ENCODE measurements at regions not wholly inside any gene's neighbourhood (a gene's known extent, or its start where the extent isn't known, plus 50 kb on each side); places are given as distances from the start of the nearest gene placed in this dataset.

DNA sequence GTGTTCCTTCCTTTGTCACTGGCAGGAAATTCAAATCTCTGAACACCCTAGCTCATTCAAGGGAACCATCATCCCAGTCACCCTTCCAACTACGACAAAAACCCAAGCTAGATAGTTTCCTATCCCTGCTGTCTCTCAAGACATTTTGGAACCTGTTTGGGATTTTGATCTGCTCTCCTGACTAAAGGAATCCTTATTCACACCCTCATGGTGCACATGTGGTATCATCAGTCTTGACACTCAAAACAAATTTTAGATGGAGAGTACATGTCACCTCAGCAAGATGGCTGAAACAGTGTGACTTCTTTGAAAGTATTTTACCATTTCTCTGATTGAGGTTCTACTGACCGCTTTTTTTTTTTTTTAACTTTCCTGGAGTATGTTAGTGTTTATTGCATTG, 234.3 kb upstream of the TMEM229A start:
- TF ChIP-seq CTCF (IDR thresholded peaks at IDR 0.05) (no peak), EP300 (IDR thresholded peaks at IDR 0.05) (no peak), POLR2A (IDR thresholded peaks at IDR 0.05) (no peak)
- Histone ChIP-seq H3K27ac (no peak overlapping the region), H3K4me1 (ENCODE audit: insufficient read depth) (no peaks in the 10 kb centered on the region), H3K36me3 (no peaks in the 10 kb centered on the region), H3K4me3 (no peak overlapping the region), H3K27me3 (no peaks in the 10 kb centered on the region), H3K9me3 (no peaks in the 10 kb centered on the region)
- intact Hi-C loops (cut with DNase I), result no loop called here
- WGBS, 3 donors, result 87 to 90% (median 87%) methylated on average over 2 of the region's 2 CpGs
- DNase-seq, result no peak

DNA sequence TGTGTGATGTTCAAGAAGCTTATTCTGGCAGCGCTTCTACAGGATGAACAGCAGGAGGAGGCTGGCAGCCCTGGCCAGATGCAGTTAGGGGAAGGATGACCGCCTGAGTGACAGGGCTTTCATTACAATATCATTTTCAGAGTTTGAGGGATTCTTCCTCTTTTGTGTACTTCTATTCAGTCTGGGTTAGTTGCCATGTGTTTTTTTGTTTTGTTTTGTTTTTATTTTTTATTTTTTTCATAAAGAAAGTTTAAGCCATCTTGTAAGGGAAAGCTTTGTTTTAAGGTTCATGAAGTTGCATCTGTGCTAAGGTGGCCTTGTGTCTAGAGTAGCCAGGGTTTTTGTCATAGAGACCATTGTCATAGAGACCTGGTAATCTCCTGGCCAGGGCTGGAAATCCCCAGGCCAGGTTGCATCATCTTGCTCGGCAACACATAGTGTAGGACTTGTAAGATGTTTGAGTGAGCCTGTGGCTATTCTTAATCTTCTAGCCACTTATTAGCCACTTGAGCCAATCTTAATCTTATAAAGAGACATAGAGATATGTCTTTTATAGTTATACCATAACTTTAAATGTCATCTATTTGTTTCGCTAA, 230.5 kb upstream of the TMEM229A start:
- 82 to 89% (median 85%) methylated on average over 4 of the region's 4 CpGs for WGBS, 3 donors
- Histone ChIP-seq H3K9me3 (no peaks in the 10 kb centered on the region), H3K27me3 (no peaks in the 10 kb centered on the region), H3K27ac (no peak overlapping the region), H3K4me3 (no peak overlapping the region), H3K36me3 (no peaks in the 10 kb centered on the region), H3K4me1 (ENCODE audit: insufficient read depth) (no peaks in the 10 kb centered on the region)
- no peak for TF ChIP-seq EP300 (IDR thresholded peaks at IDR 0.05)
- no peak for TF ChIP-seq CTCF (IDR thresholded peaks at IDR 0.05)
- TF ChIP-seq POLR2A (IDR thresholded peaks at IDR 0.05), result no peak
- intact Hi-C loops (cut with DNase I), result no loop called here
- no peak for DNase-seq

GRCh38 chr7:124261710-124262109, 228.8 kb upstream of the TMEM229A start:
- DNase-seq, result no peak
- intact Hi-C loops (cut with DNase I), result no loop called here
- Histone ChIP-seq H3K27me3 (no peaks in the 10 kb centered on the region), H3K4me1 (ENCODE audit: insufficient read depth) (no peaks in the 10 kb centered on the region), H3K36me3 (no peaks in the 10 kb centered on the region), H3K27ac (no peak overlapping the region), H3K9me3 (no peaks in the 10 kb centered on the region), H3K4me3 (no peak overlapping the region)
- WGBS, 3 donors, result 61 to 78% (median 68%) methylated on average over 2 of the region's 2 CpGs
- TF ChIP-seq POLR2A (IDR thresholded peaks at IDR 0.05), result no peak
- no peak for TF ChIP-seq EP300 (IDR thresholded peaks at IDR 0.05)
- TF ChIP-seq CTCF (IDR thresholded peaks at IDR 0.05), result no peak

DNA sequence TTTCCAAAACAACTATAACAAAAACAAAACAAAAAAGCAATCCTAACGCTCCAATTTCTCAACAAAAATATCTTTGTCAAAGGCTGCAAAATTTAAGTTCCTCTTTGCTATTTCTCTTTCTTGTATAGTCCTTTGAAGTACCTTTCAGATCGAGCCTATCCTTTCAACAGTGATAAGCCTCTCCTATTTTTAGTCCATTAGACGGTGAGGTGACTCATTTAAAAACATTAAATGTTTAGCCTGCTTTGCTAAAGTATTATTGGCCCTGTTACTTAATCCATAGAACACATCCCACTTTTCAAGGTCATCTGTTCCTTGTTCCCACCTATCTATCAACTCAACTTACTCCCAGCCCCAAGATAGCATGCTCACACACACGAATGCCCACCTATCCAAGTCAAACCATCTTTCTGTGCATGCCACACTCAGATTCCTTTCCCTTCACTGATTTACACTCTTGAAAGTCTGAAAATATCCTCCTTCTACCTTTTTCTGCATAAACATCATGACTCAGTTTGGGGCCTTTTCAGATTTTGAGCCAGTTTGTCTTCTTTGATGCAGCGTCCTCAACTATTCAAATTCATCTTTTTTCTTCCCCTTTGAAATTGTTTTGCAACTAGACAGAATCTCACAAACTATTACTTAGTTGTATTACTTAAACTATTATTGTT, 224.9 kb upstream of the TMEM229A start:
- no peak for DNase-seq
- H3K4me3 ChIP-seq, result no peak overlapping the region
- intact Hi-C loops (cut with DNase I), result no loop called here
- no peaks in the 10 kb centered on the region for H3K36me3 ChIP-seq
- H3K27ac ChIP-seq, result no peak overlapping the region
- H3K27me3 ChIP-seq, result no peaks in the 10 kb centered on the region
- TF ChIP-seq CTCF (IDR thresholded peaks at IDR 0.05) (no peak), EP300 (IDR thresholded peaks at IDR 0.05) (no peak)
- no peaks in the 10 kb centered on the region for H3K4me1 ChIP-seq (ENCODE audit: insufficient read depth)
- no peaks in the 10 kb centered on the region for H3K9me3 ChIP-seq
- WGBS, 3 donors, result 6 to 19% (median 6%) methylated on average over 5 of the region's 5 CpGs

All from ovary (tissue), 7 donors.